ENCODE measurements at regions not wholly inside any gene's neighbourhood (a gene's known extent, or its start where the extent isn't known, plus 50 kb on each side); places are given as distances from the start of the nearest gene placed in this dataset.
"Not testable (repeated sequence)": the region's sequence is repeated elsewhere in the genome, so short reads cannot be mapped to it uniquely, and the experiment has no call there.

DNA sequence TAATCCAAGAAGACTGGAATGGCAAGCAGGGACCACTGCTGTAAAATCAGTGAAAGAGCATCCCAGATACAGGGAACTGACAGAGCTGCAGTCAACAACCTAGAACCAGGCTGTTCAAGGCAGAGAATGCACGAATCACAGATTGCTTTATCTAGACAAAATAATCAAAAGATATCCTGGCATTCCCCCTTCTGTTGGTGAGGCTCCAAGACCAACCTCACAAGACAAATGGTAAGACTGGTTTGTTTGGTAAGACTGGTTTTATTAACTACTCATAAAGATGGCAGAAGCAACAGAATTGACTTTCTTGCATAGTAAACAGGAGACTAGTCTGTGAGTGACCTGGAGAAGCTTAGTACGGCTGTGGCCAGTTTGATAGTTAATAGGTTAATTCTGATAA, 88.8 kb upstream of the AHI1 start:
- no peak overlapping the region for H3K27ac Mint-ChIP-seq
- no peaks in the 10 kb centered on the region for H3K4me1 Mint-ChIP-seq
- H3K27me3 Mint-ChIP-seq, result no peaks in the 10 kb centered on the region
- peaks cover 0 to 4% (median 0%) of the 10 kb centered on the region in 7 donors for H3K9me3 Mint-ChIP-seq
- no peak overlapping the region for H3K4me3 Mint-ChIP-seq
- ATAC-seq (ENCODE audit: low read depth in 2 of 2) (no peak), DNase-seq (no peak)
- no peaks in the 10 kb centered on the region for H3K36me3 Mint-ChIP-seq

DNA sequence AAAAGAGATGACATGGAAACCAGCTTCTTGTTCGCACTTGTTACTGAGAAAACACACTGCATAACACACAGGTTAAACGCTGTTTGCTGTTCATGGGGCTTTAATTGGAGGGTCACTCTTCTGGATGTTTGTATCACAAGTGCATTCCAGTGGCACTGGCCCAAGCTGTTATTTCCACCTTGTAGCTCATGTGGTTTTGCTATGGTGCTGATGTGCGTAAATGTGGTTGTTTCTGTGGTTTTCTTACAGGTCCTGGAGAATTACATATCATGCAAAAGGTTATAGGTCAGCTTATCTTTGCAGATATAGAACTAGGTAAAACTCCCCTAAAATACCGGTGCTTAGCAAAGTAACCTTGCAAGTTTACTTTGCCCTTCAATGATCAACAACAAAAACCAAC, 89.3 kb upstream of the AHI1 start:
- Mint-ChIP-seq H3K9me3 (peaks cover 0 to 4% (median 0%) of the 10 kb centered on the region in 7 donors), H3K27ac (no peak overlapping the region), H3K4me3 (no peak overlapping the region), H3K27me3 (no peaks in the 10 kb centered on the region), H3K4me1 (no peaks in the 10 kb centered on the region), H3K36me3 (no peaks in the 10 kb centered on the region)
- ATAC-seq (ENCODE audit: low read depth in 2 of 2) (no peak), DNase-seq (no peak)

DNA sequence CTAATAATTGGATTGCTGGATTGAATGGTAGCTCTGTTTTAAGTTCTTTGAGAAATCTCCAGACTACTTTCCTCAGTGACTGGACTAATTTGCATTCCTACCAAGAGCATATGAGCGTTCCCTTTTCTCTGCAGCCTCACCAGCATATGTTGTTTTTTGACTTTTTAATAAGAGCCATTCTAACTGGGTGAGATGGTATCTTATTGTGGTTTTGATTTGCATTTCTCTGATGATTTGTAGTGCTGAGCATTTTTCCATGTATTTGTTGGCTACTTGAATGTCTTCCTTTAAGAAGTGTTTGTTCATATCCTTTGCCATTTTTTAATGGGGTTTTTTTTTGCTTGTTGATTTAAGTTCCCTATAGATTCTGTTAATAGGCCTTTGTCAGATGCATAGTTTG, 94.7 kb upstream of the AHI1 start:
- H3K27me3 Mint-ChIP-seq, result no peaks in the 10 kb centered on the region
- H3K4me1 Mint-ChIP-seq, result no peaks in the 10 kb centered on the region
- ATAC-seq (ENCODE audit: low read depth in 2 of 2) (no peak), DNase-seq (no peak)
- no peaks in the 10 kb centered on the region for H3K36me3 Mint-ChIP-seq
- no peak overlapping the region for H3K4me3 Mint-ChIP-seq
- no peak overlapping the region for H3K27ac Mint-ChIP-seq
- H3K9me3 Mint-ChIP-seq, result peaks cover 0 to 4% (median 0%) of the 10 kb centered on the region in 7 donors

DNA sequence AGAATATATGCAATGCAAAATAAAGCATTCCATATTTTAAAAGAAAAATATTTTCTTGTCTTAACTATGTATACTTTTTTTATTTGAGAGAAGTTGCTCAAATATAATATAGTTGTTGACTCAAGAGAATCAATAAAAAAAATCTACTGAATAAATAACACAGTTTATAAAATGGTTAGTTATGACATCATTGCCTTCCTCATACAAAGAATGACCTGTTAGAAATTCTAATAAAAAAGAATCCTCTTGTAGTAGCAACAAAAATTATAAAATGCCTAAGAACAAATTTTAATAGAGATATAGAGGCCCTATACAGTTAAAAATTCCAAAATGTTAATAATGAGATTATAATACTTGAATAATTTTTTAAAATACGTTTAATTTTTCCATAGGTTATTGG, 96.5 kb upstream of the AHI1 start:
- H3K36me3 Mint-ChIP-seq, result peaks cover 0 to 2% of the 10 kb centered on the region in 2 donors
- H3K4me3 Mint-ChIP-seq, result no peak overlapping the region
- H3K27ac Mint-ChIP-seq, result no peak overlapping the region
- ATAC-seq (ENCODE audit: low read depth in 2 of 2), result no peak
- no peaks in the 10 kb centered on the region for H3K27me3 Mint-ChIP-seq
- no peak for DNase-seq
- H3K9me3 Mint-ChIP-seq, result peaks cover 0 to 14% (median 10%) of the 10 kb centered on the region in 7 donors
- H3K4me1 Mint-ChIP-seq, result no peaks in the 10 kb centered on the region

DNA sequence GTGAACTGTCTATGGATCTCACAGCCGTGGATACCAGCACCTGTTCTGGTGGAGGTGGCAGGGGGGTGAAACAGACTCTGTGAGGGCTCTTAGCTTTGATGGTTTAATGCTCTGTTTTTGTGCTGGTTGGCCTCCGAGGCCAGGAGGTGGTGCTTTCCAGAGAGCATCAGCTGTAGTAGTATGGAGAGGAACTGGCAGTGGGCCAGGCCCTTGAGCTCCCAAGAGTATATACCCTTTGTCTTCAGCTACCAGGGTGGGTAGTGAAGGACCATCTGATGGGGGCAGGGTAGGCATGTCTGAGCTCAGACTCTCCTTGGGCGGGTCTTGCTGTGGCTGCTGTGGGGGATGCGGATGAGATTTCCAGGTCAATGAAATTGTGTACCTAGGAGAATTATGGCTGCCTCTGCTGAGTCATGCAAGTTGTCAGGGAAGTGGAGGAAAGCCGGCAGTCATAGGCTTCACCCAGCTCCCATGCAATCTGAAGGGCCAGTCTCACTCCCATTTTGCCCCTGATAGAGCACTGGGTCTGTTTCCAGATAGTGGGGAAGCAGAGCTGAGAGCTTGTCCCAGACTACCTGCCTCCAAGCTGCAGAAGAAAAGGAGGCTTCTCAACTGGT, 102.7 kb upstream of the AHI1 start:
- Mint-ChIP-seq H3K4me3 (no peak overlapping the region), H3K4me1 (no peaks in the 10 kb centered on the region), H3K27ac (peak overlapping the region in 1 of 6 donors; percentile 38), H3K27me3 (no peaks in the 10 kb centered on the region), H3K36me3 (peaks cover 0 to 8% of the 10 kb centered on the region in 2 donors), H3K9me3 (peaks cover 0 to 24% (median 12%) of the 10 kb centered on the region in 7 donors)
- no peak for ATAC-seq (ENCODE audit: low read depth in 2 of 2)
- no peak for DNase-seq

DNA sequence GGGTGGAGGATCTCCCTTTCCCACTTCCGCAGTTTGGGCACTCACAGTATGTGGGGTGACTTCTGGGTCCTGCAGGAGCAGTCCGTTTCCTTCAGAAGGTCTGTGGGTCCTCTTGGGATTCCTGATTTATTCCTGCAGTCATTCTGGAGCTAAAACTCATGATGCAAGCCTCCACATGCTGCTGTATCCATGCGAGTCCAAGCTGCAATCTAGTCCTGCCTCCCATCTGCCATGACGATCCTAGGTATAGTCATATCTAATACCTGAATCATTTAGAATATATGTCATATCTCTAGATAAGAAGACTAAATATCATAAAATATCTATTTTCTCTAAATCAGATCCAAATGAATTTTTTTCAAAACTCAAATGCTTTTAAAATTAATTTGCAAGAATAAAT, 103.4 kb upstream of the AHI1 start:
- ATAC-seq (ENCODE audit: low read depth in 2 of 2), result no peak

DNA sequence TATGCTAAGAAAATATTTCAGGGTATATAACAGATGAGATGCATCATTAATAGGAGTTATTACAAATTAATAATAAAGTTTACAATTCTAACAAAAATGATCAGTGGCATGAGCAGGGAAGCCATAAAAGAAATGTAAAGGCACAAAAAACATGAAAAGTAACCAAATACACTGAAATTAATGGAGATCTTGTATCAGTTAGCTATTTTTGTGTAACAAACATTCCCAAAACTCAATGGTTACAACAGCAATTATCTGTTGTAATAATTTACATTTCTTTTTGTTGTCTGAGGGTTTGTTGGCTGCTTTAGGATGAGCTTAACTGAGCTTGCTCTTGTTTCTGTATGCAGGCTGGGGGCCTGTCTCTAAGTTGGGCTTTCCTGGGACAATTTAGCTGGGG, 104.3 kb upstream of the AHI1 start:
- Mint-ChIP-seq H3K4me3 (no peak overlapping the region), H3K27ac (no peak overlapping the region), H3K9me3 (peaks cover 0 to 24% (median 12%) of the 10 kb centered on the region in 7 donors), H3K27me3 (no peaks in the 10 kb centered on the region), H3K36me3 (peaks cover 0 to 8% of the 10 kb centered on the region in 2 donors), H3K4me1 (no peaks in the 10 kb centered on the region)
- DNase-seq, result no peak
- ATAC-seq (ENCODE audit: low read depth in 2 of 2), result no peak

More for the DNA sequence above, 103.4 kb upstream of the AHI1 start:
- no peak for DNase-seq
- H3K9me3 Mint-ChIP-seq, result peaks cover 0 to 24% (median 12%) of the 10 kb centered on the region in 7 donors
- peaks cover 0 to 8% of the 10 kb centered on the region in 2 donors for H3K36me3 Mint-ChIP-seq
- no peaks in the 10 kb centered on the region for H3K27me3 Mint-ChIP-seq
- no peak overlapping the region for H3K4me3 Mint-ChIP-seq
- H3K4me1 Mint-ChIP-seq, result no peaks in the 10 kb centered on the region
- no peak overlapping the region for H3K27ac Mint-ChIP-seq

DNA sequence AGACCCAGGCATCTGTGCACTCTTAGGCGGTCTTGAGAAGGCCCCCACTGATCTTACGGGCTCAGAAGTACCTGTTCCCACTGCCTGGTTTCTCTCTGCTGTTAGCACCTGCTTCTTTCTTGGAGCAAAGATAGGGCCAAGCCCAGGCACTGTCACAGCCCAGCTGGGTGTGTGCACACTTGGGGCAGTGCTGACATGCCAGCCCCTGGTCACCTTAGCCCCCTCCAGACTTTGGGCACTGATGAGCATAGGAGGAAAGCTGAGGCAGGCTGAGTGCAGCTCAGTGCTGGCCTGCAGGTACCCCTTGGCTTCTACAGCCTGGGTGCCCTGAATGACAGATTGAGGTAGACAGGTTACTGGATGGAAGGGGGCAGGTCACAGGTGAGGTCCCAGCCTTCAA, 105.7 kb upstream of the AHI1 start:
- Mint-ChIP-seq H3K4me3 (no peak overlapping the region), H3K4me1 (no peaks in the 10 kb centered on the region), H3K27me3 (no peaks in the 10 kb centered on the region), H3K9me3 (peaks cover 0 to 17% (median 8%) of the 10 kb centered on the region in 7 donors), H3K27ac (peak overlapping the region in 1 of 6 donors; percentile 40), H3K36me3 (peaks cover 0 to 8% of the 10 kb centered on the region in 2 donors)
- ATAC-seq (ENCODE audit: low read depth in 2 of 2) (no peak), DNase-seq (no peak)

DNA sequence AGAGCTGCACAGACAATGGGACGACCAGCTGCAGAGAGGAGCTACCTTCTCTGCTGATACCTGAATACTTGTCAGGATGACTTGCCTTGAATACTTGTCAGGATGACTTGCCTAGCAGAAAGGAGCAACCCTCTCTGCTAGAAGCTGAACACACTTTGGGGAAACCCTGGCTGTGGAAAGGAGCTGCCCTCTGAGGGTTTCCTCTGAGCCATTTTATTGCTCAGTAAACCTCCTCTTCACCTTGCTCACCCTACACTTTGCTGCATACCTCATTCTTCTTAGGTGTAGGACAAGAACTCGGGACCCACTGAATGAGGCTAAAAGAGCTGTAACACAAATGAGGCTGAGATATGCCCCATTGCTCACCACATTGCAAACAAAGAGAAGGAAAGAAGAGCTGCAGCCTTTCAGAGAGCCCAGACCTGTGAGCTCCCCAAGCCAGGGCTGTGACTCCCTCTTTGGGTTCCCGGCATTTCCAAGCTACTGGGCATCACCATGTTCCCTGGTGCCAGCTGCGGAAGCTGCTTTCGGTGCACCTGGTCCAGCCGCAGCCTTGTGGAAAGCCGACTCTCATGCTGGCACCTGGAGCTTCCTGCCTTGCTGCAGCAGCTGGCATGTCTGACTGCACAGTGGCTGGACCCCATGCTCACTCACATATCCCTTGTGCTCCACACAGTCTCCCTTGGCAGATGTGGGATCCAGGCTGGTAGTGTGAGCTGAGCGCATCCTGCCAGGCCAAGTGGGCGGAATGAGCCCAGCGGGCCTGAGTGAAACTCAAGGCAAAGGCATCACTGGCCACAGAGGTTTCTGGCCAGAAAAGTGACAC, 106.7 kb upstream of the AHI1 start:
- Mint-ChIP-seq H3K9me3 (peaks cover 0 to 7% (median 0%) of the 10 kb centered on the region in 7 donors), H3K4me3 (no peak overlapping the region), H3K27me3 (no peaks in the 10 kb centered on the region), H3K4me1 (no peaks in the 10 kb centered on the region), H3K36me3 (peaks cover 0 to 4% of the 10 kb centered on the region in 2 donors), H3K27ac (no peak overlapping the region)
- DNase-seq, result no peak
- ATAC-seq (ENCODE audit: low read depth in 2 of 2), result no peak

DNA sequence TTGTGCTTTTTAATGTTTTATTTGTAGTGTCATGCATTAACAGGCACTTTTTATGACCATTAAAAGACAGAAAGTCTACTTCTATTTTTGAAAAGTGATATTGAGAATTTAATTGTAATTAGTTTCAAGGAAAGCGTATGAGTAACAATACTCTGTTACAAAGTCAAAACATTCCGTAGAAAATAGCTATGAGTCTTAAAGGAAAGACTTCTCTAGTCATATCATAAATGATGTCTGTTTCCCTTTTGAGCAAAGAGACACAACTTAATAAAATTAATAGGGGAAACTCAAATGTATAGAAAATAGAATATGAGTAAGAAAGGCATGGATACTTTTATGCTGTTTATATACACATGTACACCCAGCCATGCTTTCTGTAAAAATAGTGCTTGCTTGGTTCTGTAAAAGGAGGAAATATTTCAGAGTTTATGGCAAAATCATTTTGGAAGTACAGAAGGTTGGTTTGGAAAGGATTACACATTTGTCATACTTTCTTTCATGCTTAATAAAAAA, 107.8 kb upstream of the AHI1 start:
- ATAC-seq (ENCODE audit: low read depth in 2 of 2) (no peak), DNase-seq (no peak)
- Mint-ChIP-seq H3K9me3 (no peaks in the 10 kb centered on the region), H3K27me3 (no peaks in the 10 kb centered on the region), H3K27ac (no peak overlapping the region), H3K36me3 (no peaks in the 10 kb centered on the region), H3K4me1 (no peaks in the 10 kb centered on the region), H3K4me3 (no peak overlapping the region)

DNA sequence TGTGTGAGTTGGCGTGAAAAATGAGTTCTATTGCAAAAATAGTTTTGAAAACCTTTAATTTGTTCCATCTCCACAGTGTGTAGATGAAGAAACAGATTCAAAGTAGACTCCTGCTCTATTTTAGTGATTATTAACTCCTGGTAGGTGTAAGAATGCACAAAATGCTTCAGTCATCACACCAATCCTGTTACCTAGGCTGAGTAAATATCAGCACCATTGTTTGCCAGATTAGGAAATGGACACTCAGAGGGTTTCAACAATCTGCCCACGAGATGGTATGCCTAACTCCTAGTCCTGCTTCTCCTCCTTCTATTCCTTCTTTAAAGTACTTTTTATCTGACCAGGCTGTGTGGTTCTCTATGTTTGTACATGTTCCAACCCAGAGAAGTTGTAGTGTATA, 108.9 kb upstream of the AHI1 start:
- no peak for ATAC-seq (ENCODE audit: low read depth in 2 of 2)
- Mint-ChIP-seq H3K36me3 (no peaks in the 10 kb centered on the region), H3K4me3 (no peak overlapping the region)

DNA sequence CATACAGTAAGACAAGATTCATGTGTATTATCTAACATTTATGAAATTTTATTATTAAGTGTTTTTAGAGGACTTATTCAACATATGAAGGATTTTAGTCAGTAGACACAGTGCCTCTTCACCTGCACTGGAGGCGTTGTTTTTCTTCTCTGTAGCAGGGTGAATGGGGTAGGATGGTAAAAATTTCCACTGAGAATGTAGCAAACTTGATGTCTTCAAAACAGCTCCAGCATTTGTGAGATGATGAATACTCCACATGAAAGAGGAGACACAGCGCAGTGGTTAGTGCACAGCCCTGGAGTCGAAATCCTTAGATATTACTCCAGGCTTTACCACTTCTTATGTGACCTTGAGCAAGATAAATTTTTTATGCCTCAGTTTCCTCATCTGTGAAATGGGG, 110.5 kb upstream of the AHI1 start:
- H3K27ac Mint-ChIP-seq, result no peak overlapping the region
- no peak overlapping the region for H3K4me3 Mint-ChIP-seq
- H3K27me3 Mint-ChIP-seq, result no peaks in the 10 kb centered on the region
- no peaks in the 10 kb centered on the region for H3K9me3 Mint-ChIP-seq
- no peaks in the 10 kb centered on the region for H3K36me3 Mint-ChIP-seq
- ATAC-seq (ENCODE audit: low read depth in 2 of 2), result no peak
- H3K4me1 Mint-ChIP-seq, result no peaks in the 10 kb centered on the region
- no peak for DNase-seq

More for the DNA sequence above, 108.9 kb upstream of the AHI1 start:
- Mint-ChIP-seq H3K9me3 (no peaks in the 10 kb centered on the region), H3K27ac (no peak overlapping the region), H3K4me1 (no peaks in the 10 kb centered on the region), H3K27me3 (no peaks in the 10 kb centered on the region)
- no peak for DNase-seq

DNA sequence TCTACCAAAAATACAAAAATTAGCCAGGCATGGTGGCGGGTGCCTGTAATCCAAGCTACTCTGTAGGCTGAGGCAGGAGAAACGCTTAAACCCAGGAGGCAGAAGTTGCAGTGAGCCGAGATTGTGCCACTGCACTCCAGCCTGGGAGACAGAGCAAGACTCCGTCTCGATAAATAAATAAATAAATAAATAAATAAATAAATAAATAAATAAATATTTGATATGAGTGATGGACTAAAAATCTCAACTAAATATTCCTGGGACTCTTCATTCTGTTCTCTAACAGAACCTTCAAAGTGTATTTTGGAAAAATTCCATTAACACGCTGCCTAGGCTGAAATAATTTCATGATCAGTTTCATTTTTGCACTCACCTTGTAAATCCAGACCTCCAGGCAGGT, 112.7 kb upstream of the AHI1 start:
- not testable (repeated sequence) for ATAC-seq (ENCODE audit: low read depth in 2 of 2); H3K36me3 Mint-ChIP-seq; H3K9me3 Mint-ChIP-seq; H3K27me3 Mint-ChIP-seq; H3K4me3 Mint-ChIP-seq; H3K4me1 Mint-ChIP-seq; DNase-seq; H3K27ac Mint-ChIP-seq

DNA sequence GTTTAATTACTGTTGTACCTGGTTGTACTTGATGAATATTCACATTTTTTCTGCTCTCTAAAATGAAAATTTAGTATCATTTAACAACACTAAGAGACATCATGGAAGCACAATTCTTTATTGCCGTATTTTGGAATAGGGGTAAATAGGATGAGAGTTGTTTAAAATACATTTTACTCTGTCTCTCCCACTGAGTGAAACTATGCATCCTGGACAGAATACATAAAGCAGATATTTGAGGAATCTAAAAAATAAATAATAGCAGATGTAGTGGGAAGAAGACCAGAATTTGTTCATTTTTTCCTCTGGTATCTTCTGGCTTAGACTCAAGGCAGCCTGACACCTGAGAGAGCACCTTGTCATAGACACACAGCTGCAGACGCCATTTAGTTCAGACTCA, 119.1 kb upstream of the AHI1 start:
- Mint-ChIP-seq H3K27me3 (peaks cover 0 to 8% (median 5%) of the 10 kb centered on the region in 3 donors), H3K27ac (no peak overlapping the region), H3K36me3 (no peaks in the 10 kb centered on the region), H3K9me3 (no peaks in the 10 kb centered on the region), H3K4me3 (no peak overlapping the region), H3K4me1 (no peaks in the 10 kb centered on the region)
- ATAC-seq (ENCODE audit: low read depth in 2 of 2) (no peak), DNase-seq (no peak)
